ENCODE measurements at regions not wholly inside any gene's neighbourhood (a gene's known extent, or its start where the extent isn't known, plus 50 kb on each side); places are given as distances from the start of the nearest gene placed in this dataset.
A peak's percentile ranks its signal among the peaks of the same experiment; 100 is the strongest.

- DNase-seq: no peak
Observed at GRCh38 chr3:167188592-167188991, 191.5 kb downstream of the ZBBX start.

- no peak for DNase-seq
Observed at GRCh38 chr3:167187221-167187620, 192.9 kb downstream of the ZBBX start.

GRCh38 chr3:167184511-167184910 is 195.6 kb downstream of the ZBBX start:
- peak; percentile 24 for DNase-seq

- DNase-seq: no peak
Observed at GRCh38 chr3:167172377-167172776, 207.7 kb downstream of the ZBBX start.

- no peak for DNase-seq
Observed at GRCh38 chr3:167167491-167167890, 212.6 kb downstream of the ZBBX start.

- peak; percentile 45 for DNase-seq
Observed at GRCh38 chr3:167166594-167167253, 213.4 kb downstream of the ZBBX start.

GRCh38 chr3:167166012-167166411 is 214.1 kb downstream of the ZBBX start:
- DNase-seq: no peak

- DNase-seq: no peak
Observed at GRCh38 chr3:167163580-167163979, 216.5 kb downstream of the ZBBX start.

- DNase-seq: no peak
Observed at GRCh38 chr3:167162083-167162482, 218.0 kb downstream of the ZBBX start.

- DNase-seq: no peak
Observed at GRCh38 chr3:167160781-167161180, 219.3 kb downstream of the ZBBX start.

GRCh38 chr3:167151636-167152035 is 228.5 kb downstream of the ZBBX start:
- peak; percentile 77 for DNase-seq

GRCh38 chr3:167148136-167148535 is 232.0 kb downstream of the ZBBX start:
- no peak for DNase-seq

GRCh38 chr3:167146911-167147310 is 233.2 kb downstream of the ZBBX start:
- no peak for DNase-seq

- DNase-seq: peak; percentile 20
Observed at GRCh38 chr3:167125612-167126407, 254.3 kb downstream of the ZBBX start.

- no peak for DNase-seq
Observed at GRCh38 chr3:167120828-167121227, 259.3 kb downstream of the ZBBX start.

- DNase-seq: no peak
Observed at GRCh38 chr3:167116120-167116922, 263.8 kb downstream of the ZBBX start.

GRCh38 chr3:167115331-167115934 is 264.7 kb downstream of the ZBBX start:
- no peak for DNase-seq

- DNase-seq: no peak
Observed at GRCh38 chr3:167114619-167115018, 265.5 kb downstream of the ZBBX start.

GRCh38 chr3:167113035-167113830 is 266.9 kb downstream of the ZBBX start:
- peak; percentile 80 for DNase-seq

- peak; percentile 57 for DNase-seq
Observed at GRCh38 chr3:167110901-167111300, 269.2 kb downstream of the ZBBX start.

- DNase-seq: no peak
Observed at GRCh38 chr3:167109746-167110145, 270.4 kb downstream of the ZBBX start.

- DNase-seq: peak; percentile 51
Observed at GRCh38 chr3:167106456-167106855, 273.6 kb downstream of the ZBBX start.
